Duodenal mucosa (tissue), 2 donors: ENCODE measurements at regions not wholly inside any gene's neighbourhood (a gene's known extent, or its start where the extent isn't known, plus 50 kb on each side); places are given as distances from the start of the nearest gene placed in this dataset.

ENCODE experiments used
- H3K27ac ChIP-seq: one replicate; pipeline ENCODE4 v1.7.0; 2013; ENCODE audit warnings: low read depth, low read length
- H3K27me3 ChIP-seq, 2 donors: one replicate each; pipeline ENCODE4 v1.7.0; 2013; ENCODE audit warnings: low read length in 2 of 2, control low read depth in 1 of 2; ENCODE audit not compliant: insufficient read depth in 2 of 2, control insufficient read depth in 1 of 2
- H3K36me3 ChIP-seq, 2 donors: one replicate each; pipeline ENCODE4 v1.7.0; 2013; ENCODE audit warnings: low read length in 2 of 2, control low read depth in 1 of 2; ENCODE audit not compliant: insufficient read depth in 2 of 2, control insufficient read depth in 1 of 2
- H3K4me1 ChIP-seq, 2 donors: one replicate each; pipeline ENCODE4 v1.7.0; 2013; ENCODE audit warnings: low read length in 2 of 2, control low read depth in 1 of 2; ENCODE audit not compliant: insufficient read depth in 2 of 2, control insufficient read depth in 1 of 2
- H3K4me3 ChIP-seq, 2 donors: one replicate each; pipeline ENCODE4 v1.7.0; 2013; ENCODE audit warnings: low read length in 2 of 2, low read depth in 1 of 2
- H3K9ac ChIP-seq, 2 donors: one replicate each; pipeline ENCODE4 v1.7.0; 2013; ENCODE audit warnings: low read length in 2 of 2, low read depth in 1 of 2
- H3K9me3 ChIP-seq, 2 donors: one replicate each; pipeline ENCODE4 v1.7.0; 2013; ENCODE audit warnings: low read length in 2 of 2, control low read depth in 1 of 2; ENCODE audit not compliant: control insufficient read depth in 1 of 2

GRCh38 chr5:71957292-71957898 is 149.9 kb upstream of the MAP1B start:
- no peaks in the 10 kb centered on the region for H3K27me3 ChIP-seq
- H3K27ac ChIP-seq, result no peak overlapping the region
- no peaks in the 10 kb centered on the region for H3K36me3 ChIP-seq
- no peaks in the 10 kb centered on the region for H3K9me3 ChIP-seq
- no peaks in the 10 kb centered on the region for H3K4me1 ChIP-seq
- no peak overlapping the region for H3K9ac ChIP-seq
- H3K4me3 ChIP-seq, result no peak overlapping the region

DNA sequence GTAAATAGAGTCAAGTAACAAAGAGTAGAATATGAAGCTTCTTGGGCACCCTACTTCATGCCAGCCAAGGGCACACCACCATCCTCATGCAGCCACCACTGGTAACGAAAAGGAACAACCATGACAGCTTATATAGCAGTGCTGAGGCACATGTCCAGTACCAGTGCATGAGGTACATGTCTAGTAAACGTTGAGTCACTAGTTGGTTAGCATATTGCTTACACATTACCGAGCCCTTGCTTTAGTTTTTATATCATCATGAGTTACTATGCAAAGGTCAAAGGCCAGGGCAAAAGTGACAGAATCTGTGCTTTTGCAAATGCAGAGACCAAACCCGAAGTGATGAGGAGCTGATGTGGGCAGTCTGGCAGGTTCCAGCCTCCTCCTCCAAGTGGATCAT is 147.1 kb upstream of the MAP1B start:
- Histone ChIP-seq H3K9me3 (no peaks in the 10 kb centered on the region), H3K36me3 (no peaks in the 10 kb centered on the region), H3K27me3 (no peaks in the 10 kb centered on the region), H3K4me1 (no peaks in the 10 kb centered on the region), H3K9ac (no peak overlapping the region), H3K27ac (no peak overlapping the region), H3K4me3 (no peak overlapping the region)

- H3K27ac ChIP-seq, result no peak overlapping the region
- no peak overlapping the region for H3K9ac ChIP-seq
- no peak overlapping the region for H3K4me3 ChIP-seq
- H3K9me3 ChIP-seq, result no peaks in the 10 kb centered on the region
- no peaks in the 10 kb centered on the region for H3K36me3 ChIP-seq
- no peaks in the 10 kb centered on the region for H3K4me1 ChIP-seq
- no peaks in the 10 kb centered on the region for H3K27me3 ChIP-seq
Observed at GRCh38 chr5:71961786-71962185, 145.5 kb upstream of the MAP1B start.

GRCh38 chr5:71969460-71969859 is 137.8 kb upstream of the MAP1B start:
- Histone ChIP-seq H3K27ac (no peak overlapping the region), H3K4me1 (no peaks in the 10 kb centered on the region), H3K36me3 (no peaks in the 10 kb centered on the region), H3K9ac (no peak overlapping the region), H3K4me3 (no peak overlapping the region), H3K27me3 (no peaks in the 10 kb centered on the region), H3K9me3 (no peaks in the 10 kb centered on the region)

GRCh38 chr5:71971862-71972261 is 135.4 kb upstream of the MAP1B start:
- no peaks in the 10 kb centered on the region for H3K9me3 ChIP-seq
- H3K4me3 ChIP-seq, result no peak overlapping the region
- no peaks in the 10 kb centered on the region for H3K4me1 ChIP-seq
- no peaks in the 10 kb centered on the region for H3K27me3 ChIP-seq
- no peak overlapping the region for H3K27ac ChIP-seq
- H3K9ac ChIP-seq, result no peak overlapping the region
- H3K36me3 ChIP-seq, result no peaks in the 10 kb centered on the region

DNA sequence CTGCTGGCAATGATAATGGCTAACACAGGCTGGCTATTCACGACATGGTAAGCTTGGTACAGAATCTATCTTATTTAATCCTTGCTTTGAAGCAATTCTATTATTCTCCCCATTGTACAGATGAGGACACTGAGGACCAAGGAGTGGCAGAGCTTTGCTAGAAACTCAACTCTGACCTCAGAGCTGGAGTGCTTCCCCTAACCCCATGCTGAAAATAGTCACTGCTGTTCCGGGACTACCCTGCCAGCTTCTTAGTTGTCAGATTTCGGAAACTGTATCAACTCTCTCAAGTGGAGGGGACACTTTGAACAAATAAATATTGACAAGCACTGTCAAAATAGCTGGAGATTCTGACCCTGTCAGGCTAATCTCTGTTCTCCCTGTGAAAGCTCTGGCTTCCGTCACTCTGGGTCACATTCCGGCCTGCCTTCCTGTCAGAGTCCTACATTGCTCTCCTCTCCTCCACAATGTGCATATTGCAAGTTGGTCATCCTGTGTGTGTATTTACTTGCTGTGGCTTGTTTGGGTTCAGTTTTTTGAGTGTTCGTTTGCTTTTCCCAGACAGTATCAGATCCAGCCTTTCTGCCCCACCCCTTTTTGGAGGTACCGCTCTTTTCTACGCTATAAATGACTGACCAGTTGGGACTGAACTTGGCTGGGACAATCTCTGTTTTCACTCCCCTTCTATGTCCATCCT is 134.3 kb upstream of the MAP1B start:
- Histone ChIP-seq H3K4me3 (no peak overlapping the region), H3K9ac (no peak overlapping the region), H3K27ac (no peak overlapping the region), H3K27me3 (no peaks in the 10 kb centered on the region), H3K9me3 (no peaks in the 10 kb centered on the region), H3K4me1 (no peaks in the 10 kb centered on the region), H3K36me3 (no peaks in the 10 kb centered on the region)

- H3K27me3 ChIP-seq, result no peaks in the 10 kb centered on the region
- no peaks in the 10 kb centered on the region for H3K4me1 ChIP-seq
- no peak overlapping the region for H3K27ac ChIP-seq
- no peak overlapping the region for H3K4me3 ChIP-seq
- no peaks in the 10 kb centered on the region for H3K9me3 ChIP-seq
- H3K9ac ChIP-seq, result no peak overlapping the region
- H3K36me3 ChIP-seq, result no peaks in the 10 kb centered on the region
Observed at GRCh38 chr5:71973563-71973962, 133.7 kb upstream of the MAP1B start.

DNA sequence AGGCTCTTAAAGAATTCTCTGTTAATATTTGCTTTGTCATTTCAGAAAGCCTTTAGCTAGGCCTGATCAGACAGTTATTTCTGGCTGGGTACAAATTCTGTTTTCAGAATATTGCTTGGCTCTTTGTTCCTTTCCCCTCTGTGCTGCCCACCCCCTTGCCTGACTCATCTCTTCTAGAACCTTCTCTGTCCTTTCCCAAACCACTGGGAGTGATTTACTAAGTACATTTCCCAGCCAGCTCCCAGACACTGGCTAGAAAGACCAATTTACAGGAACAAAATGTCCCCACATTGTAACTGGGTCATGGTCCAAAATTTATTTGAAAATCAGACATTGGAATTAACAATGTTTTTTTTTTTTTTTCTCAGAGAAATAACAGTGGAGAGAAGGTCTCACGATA is 133.1 kb upstream of the MAP1B start:
- Histone ChIP-seq H3K9me3 (no peaks in the 10 kb centered on the region), H3K9ac (no peak overlapping the region), H3K4me1 (no peaks in the 10 kb centered on the region), H3K4me3 (no peak overlapping the region), H3K36me3 (no peaks in the 10 kb centered on the region), H3K27ac (no peak overlapping the region), H3K27me3 (no peaks in the 10 kb centered on the region)

GRCh38 chr5:71974622-71975021 is 132.7 kb upstream of the MAP1B start:
- Histone ChIP-seq H3K36me3 (no peaks in the 10 kb centered on the region), H3K4me1 (no peaks in the 10 kb centered on the region), H3K27ac (no peak overlapping the region), H3K27me3 (no peaks in the 10 kb centered on the region), H3K4me3 (no peak overlapping the region), H3K9me3 (no peaks in the 10 kb centered on the region), H3K9ac (no peak overlapping the region)

DNA sequence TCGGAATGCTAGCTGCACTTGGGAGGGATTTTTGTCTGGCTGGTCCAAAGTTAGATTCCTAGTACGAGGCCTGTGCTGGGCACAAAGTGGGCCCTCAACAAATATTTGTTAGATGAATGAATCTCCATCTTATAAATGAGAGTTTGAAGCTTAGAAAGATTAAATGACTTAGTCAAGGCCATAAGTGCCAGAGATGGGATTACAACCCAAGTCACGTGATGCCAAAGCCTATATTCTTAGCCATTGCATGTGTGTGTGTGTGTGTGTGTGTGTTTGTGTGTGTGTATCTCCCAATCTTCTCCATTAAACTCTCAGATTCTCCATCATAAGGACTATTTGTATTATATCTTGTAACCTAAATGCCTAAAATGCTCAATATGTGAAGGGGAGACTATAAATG is 130.8 kb upstream of the MAP1B start:
- H3K27ac ChIP-seq, result no peak overlapping the region
- H3K4me3 ChIP-seq, result no peak overlapping the region
- no peak overlapping the region for H3K9ac ChIP-seq
- H3K36me3 ChIP-seq, result no peaks in the 10 kb centered on the region
- no peaks in the 10 kb centered on the region for H3K4me1 ChIP-seq
- H3K9me3 ChIP-seq, result no peaks in the 10 kb centered on the region
- no peaks in the 10 kb centered on the region for H3K27me3 ChIP-seq
